Calu3 (cell line): ENCODE measurements at regions not wholly inside any gene's neighbourhood (a gene's known extent, or its start where the extent isn't known, plus 50 kb on each side); places are given as distances from the start of the nearest gene placed in this dataset.

Source experiments
- BruUV-seq: library from RNA; stranded (reverse); fragments of 400-500 nt; replicated peaks from 2 replicates; lab custom pipeline; 2021; lab: Mats Ljungman, UMichigan
- CTCF ChIA-PET: fragments of 300-600 bp; sonication (Branson Sonifier 250); formaldehyde crosslinking; loops from one replicate; lab custom pipeline; 2022; ENCODE audit warnings: antibody characterized with exemption; lab: Charles Lee
- DNase-seq: peaks from one replicate; pipeline ENCODE4 v3.0.0; 2022
- H3K27ac Mint-ChIP-seq: one replicate; pipeline ENCODE4 v1.8.0; 2022; ENCODE audit warnings: mixed read lengths; ENCODE audit not compliant: unreplicated experiment
- H3K27me3 Mint-ChIP-seq: one replicate; pipeline ENCODE4 v1.8.0; 2022; ENCODE audit warnings: mixed read lengths; ENCODE audit not compliant: unreplicated experiment
- H3K36me3 Mint-ChIP-seq: one replicate; pipeline ENCODE4 v1.8.0; 2022; ENCODE audit warnings: mild to moderate bottlenecking, moderate library complexity, mixed read lengths; ENCODE audit not compliant: insufficient read depth, unreplicated experiment
- H3K4me1 Mint-ChIP-seq: one replicate; pipeline ENCODE4 v1.8.0; 2022; ENCODE audit warnings: mild to moderate bottlenecking, low read depth, mixed read lengths; ENCODE audit not compliant: unreplicated experiment
- H3K4me3 Mint-ChIP-seq: one replicate; pipeline ENCODE4 v1.8.0; 2022; ENCODE audit warnings: mild to moderate bottlenecking, low read depth, moderate library complexity, mixed read lengths; ENCODE audit not compliant: unreplicated experiment
- H3K9me3 Mint-ChIP-seq: one replicate; pipeline ENCODE4 v1.8.0; 2022; ENCODE audit warnings: low read depth, mixed read lengths; ENCODE audit not compliant: unreplicated experiment
- CTCF ChIP-seq: fragments of 200-600 bp; IDR thresholded peaks from one replicate; pipeline ENCODE4 v1.8.0; 2022; ENCODE audit warnings: antibody characterized with exemption; ENCODE audit not compliant: unreplicated experiment
- intact Hi-C: fragments of 100-400 bp; cut with micrococcal nuclease; formaldehyde crosslinking; loops from one replicate; pipeline ENCODE4 v1.10.0; 2022; ENCODE audit not compliant: unreplicated experiment

- intact Hi-C loops = no loop called here
- H3K4me1 Mint-ChIP-seq = no peaks in the 10 kb centered on the region
- peaks cover 11% of the 10 kb centered on the region for H3K27me3 Mint-ChIP-seq
- no peak for DNase-seq
- H3K9me3 Mint-ChIP-seq = no peaks in the 10 kb centered on the region
- H3K36me3 Mint-ChIP-seq = no peaks in the 10 kb centered on the region
- CTCF ChIA-PET = no interaction called here
- no TSS peak for BruUV-seq
- no peak for TF ChIP-seq CTCF
- no peak overlapping the region for H3K27ac Mint-ChIP-seq
- no peak overlapping the region for H3K4me3 Mint-ChIP-seq
These were observed 208.4 kb downstream of the OMA1 start for GRCh38 chr1:58338081-58338480.

GRCh38 chr1:58333511-58333910 is 213.0 kb downstream of the OMA1 start:
- CTCF ChIA-PET = no interaction called here
- Mint-ChIP-seq H3K27ac (no peak overlapping the region), H3K9me3 (no peaks in the 10 kb centered on the region), H3K27me3 (no peaks in the 10 kb centered on the region), H3K4me1 (no peaks in the 10 kb centered on the region), H3K36me3 (no peaks in the 10 kb centered on the region), H3K4me3 (no peak overlapping the region)
- no peak for DNase-seq
- BruUV-seq = no TSS peak
- TF ChIP-seq CTCF = no peak
- intact Hi-C loops = no loop called here

- no peak for DNase-seq
- Mint-ChIP-seq H3K27ac (no peak overlapping the region), H3K9me3 (no peaks in the 10 kb centered on the region), H3K4me1 (no peaks in the 10 kb centered on the region), H3K4me3 (no peak overlapping the region), H3K27me3 (no peaks in the 10 kb centered on the region), H3K36me3 (no peaks in the 10 kb centered on the region)
- intact Hi-C loops = no loop called here
- CTCF ChIA-PET = no interaction called here
- no TSS peak for BruUV-seq
- no peak for TF ChIP-seq CTCF
These were observed 215.4 kb downstream of the OMA1 start for GRCh38 chr1:58331156-58331555.

GRCh38 chr1:58325866-58326265 is 220.7 kb downstream of the OMA1 start:
- H3K27ac Mint-ChIP-seq = no peak overlapping the region
- intact Hi-C loops = no loop called here
- no peaks in the 10 kb centered on the region for H3K4me1 Mint-ChIP-seq
- BruUV-seq = no TSS peak
- H3K27me3 Mint-ChIP-seq = no peaks in the 10 kb centered on the region
- H3K9me3 Mint-ChIP-seq = peaks cover 3% of the 10 kb centered on the region
- no peak for DNase-seq
- no peak overlapping the region for H3K4me3 Mint-ChIP-seq
- no peak for TF ChIP-seq CTCF
- H3K36me3 Mint-ChIP-seq = no peaks in the 10 kb centered on the region
- CTCF ChIA-PET = no interaction called here
